Nucleus accumbens (tissue), 56 donors: ENCODE measurements at regions not wholly inside any gene's neighbourhood (a gene's known extent, or its start where the extent isn't known, plus 50 kb on each side); places are given as distances from the start of the nearest gene placed in this dataset.

ENCODE experiments used
- DNase-seq, 56 donors: peaks; one replicate each; lab custom pipeline; 2025; lab: John Stamatoyannopoulos, UW

GRCh38 chr18:69308619-69309018 is 92.1 kb upstream of the DOK6 start:
- no peak for DNase-seq

GRCh38 chr18:69326094-69326493 is 74.6 kb upstream of the DOK6 start:
- DNase-seq, result no peak

GRCh38 chr18:69328086-69328485 is 72.6 kb upstream of the DOK6 start:
- DNase-seq, result no peak

GRCh38 chr18:69330385-69331005 is 70.2 kb upstream of the DOK6 start:
- DNase-seq, result no peak

- no peak for DNase-seq
These were observed 50.6 kb upstream of the DOK6 start for GRCh38 chr18:69349912-69350597.
